ENCODE measurements at regions not wholly inside any gene's neighbourhood (a gene's known extent, or its start where the extent isn't known, plus 50 kb on each side); places are given as distances from the start of the nearest gene placed in this dataset.
"Not testable (repeated sequence)": the region's sequence is repeated elsewhere in the genome, so short reads cannot be mapped to it uniquely, and the experiment has no call there.

- DNase-seq (ENCODE audit: low read depth): not testable (repeated sequence)
These were observed 5417.4 kb upstream of the TPTE start for GRCh38 chr21:5103880-5104561.

- not testable (repeated sequence) for DNase-seq (ENCODE audit: low read depth)
These were observed 5416.8 kb upstream of the TPTE start for GRCh38 chr21:5104562-5104928.

- DNase-seq (ENCODE audit: low read depth): not testable (repeated sequence)
These were observed 5415.3 kb upstream of the TPTE start for GRCh38 chr21:5105939-5106708.

- DNase-seq (ENCODE audit: low read depth): not testable (repeated sequence)
These were observed 5414.5 kb upstream of the TPTE start for GRCh38 chr21:5106767-5107464.

- DNase-seq (ENCODE audit: low read depth): not testable (repeated sequence)
These were observed 5413.7 kb upstream of the TPTE start for GRCh38 chr21:5107637-5108036.

- DNase-seq (ENCODE audit: low read depth): not testable (repeated sequence)
These were observed 5413.2 kb upstream of the TPTE start for GRCh38 chr21:5108048-5108775.

GRCh38 chr21:5111197-5111596 lies 5410.2 kb upstream of the TPTE start:
- DNase-seq (ENCODE audit: low read depth): not testable (repeated sequence)

- DNase-seq (ENCODE audit: low read depth): not testable (repeated sequence)
These were observed 5408.3 kb upstream of the TPTE start for GRCh38 chr21:5113092-5113491.

- DNase-seq (ENCODE audit: low read depth): not testable (repeated sequence)
These were observed 5406.9 kb upstream of the TPTE start for GRCh38 chr21:5114468-5114867.

GRCh38 chr21:5114893-5115645 lies 5406.3 kb upstream of the TPTE start:
- DNase-seq (ENCODE audit: low read depth): not testable (repeated sequence)

- DNase-seq (ENCODE audit: low read depth): not testable (repeated sequence)
These were observed 5405.6 kb upstream of the TPTE start for GRCh38 chr21:5115646-5116343.

- not testable (repeated sequence) for DNase-seq (ENCODE audit: low read depth)
These were observed 5404.8 kb upstream of the TPTE start for GRCh38 chr21:5116344-5117123.

GRCh38 chr21:5117135-5117534 lies 5404.2 kb upstream of the TPTE start:
- DNase-seq (ENCODE audit: low read depth): not testable (repeated sequence)

GRCh38 chr21:5117666-5118295 lies 5403.6 kb upstream of the TPTE start:
- DNase-seq (ENCODE audit: low read depth): not testable (repeated sequence)

GRCh38 chr21:5118296-5118679 lies 5403.1 kb upstream of the TPTE start:
- not testable (repeated sequence) for DNase-seq (ENCODE audit: low read depth)

GRCh38 chr21:5119179-5119578 lies 5402.2 kb upstream of the TPTE start:
- not testable (repeated sequence) for DNase-seq (ENCODE audit: low read depth)

GRCh38 chr21:5121399-5121798 lies 5400.0 kb upstream of the TPTE start:
- not testable (repeated sequence) for DNase-seq (ENCODE audit: low read depth)

GRCh38 chr21:5121849-5122248 lies 5399.5 kb upstream of the TPTE start:
- DNase-seq (ENCODE audit: low read depth): not testable (repeated sequence)

GRCh38 chr21:5123655-5124054 lies 5397.7 kb upstream of the TPTE start:
- not testable (repeated sequence) for DNase-seq (ENCODE audit: low read depth)

All from GM04503 (cell line).